ENCODE measurements at regions not wholly inside any gene's neighbourhood (a gene's known extent, or its start where the extent isn't known, plus 50 kb on each side); places are given as distances from the start of the nearest gene placed in this dataset.

DNA sequence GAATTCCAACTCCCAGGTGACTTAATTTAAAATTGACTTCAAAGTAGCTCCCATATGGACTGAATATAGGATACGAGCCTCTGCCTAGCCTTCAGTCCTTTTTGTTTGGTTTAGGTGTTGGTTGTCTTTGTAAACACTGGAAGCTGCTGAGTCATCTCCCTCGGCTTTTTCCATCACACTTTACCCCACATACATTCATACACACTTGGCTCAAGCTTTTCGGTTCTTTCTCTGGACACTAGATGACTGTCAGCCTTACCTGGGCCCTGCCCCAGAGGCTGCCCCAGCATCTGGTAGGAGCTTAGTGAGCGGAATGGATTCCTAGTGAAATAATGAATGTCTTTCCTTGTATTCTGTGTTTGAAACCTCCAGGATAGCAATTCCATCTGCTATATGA lies 201.5 kb upstream of the IL12A start:
- no peaks in the 10 kb centered on the region for H3K36me3 ChIP-seq (replicated peaks; ENCODE audit: insufficient read depth, low read depth)
- no peak overlapping the region for H3K4me3 ChIP-seq
- peak; percentile 73 for DNase-seq (ENCODE audit: low spot score)
- WGBS (ENCODE audit: low lambda C conversion rate, missing lambda C conversion rate), result 34% methylated on average over 4 of the region's 4 CpGs
- no peaks in the 10 kb centered on the region for H3K9me3 ChIP-seq (ENCODE audit: low read depth)
- peak overlapping the region; percentile 42 for H3K4me2 ChIP-seq
- no peaks in the 10 kb centered on the region for H3K79me2 ChIP-seq
- H4K20me1 ChIP-seq (ENCODE audit: insufficient read depth, poor library complexity, severe bottlenecking), result no peaks in the 10 kb centered on the region
- TF ChIP-seq EZH2phosphoT487 (IDR thresholded peaks at IDR 0.05; ENCODE audit: low read depth, severe bottlenecking, unreplicated experiment) (no peak), EZH2 (IDR thresholded peaks at IDR 0.05; ENCODE audit: borderline replicate concordance) (no peak)
- TF ChIP-seq, protein P1, sequence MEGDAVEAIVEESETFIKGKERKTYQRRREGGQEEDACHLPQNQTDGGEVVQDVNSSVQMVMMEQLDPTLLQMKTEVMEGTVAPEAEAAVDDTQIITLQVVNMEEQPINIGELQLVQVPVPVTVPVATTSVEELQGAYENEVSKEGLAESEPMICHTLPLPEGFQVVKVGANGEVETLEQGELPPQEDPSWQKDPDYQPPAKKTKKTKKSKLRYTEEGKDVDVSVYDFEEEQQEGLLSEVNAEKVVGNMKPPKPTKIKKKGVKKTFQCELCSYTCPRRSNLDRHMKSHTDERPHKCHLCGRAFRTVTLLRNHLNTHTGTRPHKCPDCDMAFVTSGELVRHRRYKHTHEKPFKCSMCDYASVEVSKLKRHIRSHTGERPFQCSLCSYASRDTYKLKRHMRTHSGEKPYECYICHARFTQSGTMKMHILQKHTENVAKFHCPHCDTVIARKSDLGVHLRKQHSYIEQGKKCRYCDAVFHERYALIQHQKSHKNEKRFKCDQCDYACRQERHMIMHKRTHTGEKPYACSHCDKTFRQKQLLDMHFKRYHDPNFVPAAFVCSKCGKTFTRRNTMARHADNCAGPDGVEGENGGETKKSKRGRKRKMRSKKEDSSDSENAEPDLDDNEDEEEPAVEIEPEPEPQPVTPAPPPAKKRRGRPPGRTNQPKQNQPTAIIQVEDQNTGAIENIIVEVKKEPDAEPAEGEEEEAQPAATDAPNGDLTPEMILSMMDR (IDR thresholded peaks at IDR 0.05; ENCODE audit: poor library complexity), result no peak
- H3K27ac ChIP-seq, result peak overlapping the region; percentile 83
- H3K9me2 ChIP-seq (replicated peaks; ENCODE audit: insufficient read depth), result no peaks in the 10 kb centered on the region
- H3K27me3 ChIP-seq, result no peaks in the 10 kb centered on the region
- no peak overlapping the region for H2AFZ ChIP-seq
- H3K4me1 ChIP-seq (ENCODE audit: insufficient read depth), result peaks cover 69% of the 10 kb centered on the region

DNA sequence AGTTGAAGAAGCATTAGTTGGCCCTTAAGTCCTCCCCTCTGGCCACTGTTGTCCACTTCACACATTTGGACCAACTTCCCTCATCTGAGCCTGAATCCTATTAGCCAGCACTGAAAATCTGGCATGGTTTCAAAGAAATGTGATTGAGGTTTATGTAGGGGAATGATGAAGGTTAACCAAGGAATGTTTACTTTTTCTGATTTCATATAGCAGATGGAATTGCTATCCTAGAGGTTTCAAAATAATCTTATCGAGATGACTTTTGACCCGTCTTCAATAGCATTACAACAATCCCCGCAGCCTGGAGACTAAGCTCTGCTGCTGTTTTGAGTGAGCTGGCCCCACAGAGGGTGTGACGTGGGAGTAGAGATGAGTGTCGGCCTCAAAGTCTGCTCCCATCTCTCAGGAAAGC lies 200.8 kb upstream of the IL12A start:
- Histone ChIP-seq H3K4me2 (peak overlapping the region; percentile 42), H3K4me1 (ENCODE audit: insufficient read depth) (peaks cover 69% of the 10 kb centered on the region), H4K20me1 (ENCODE audit: insufficient read depth, poor library complexity, severe bottlenecking) (no peaks in the 10 kb centered on the region), H3K4me3 (no peak overlapping the region), H2AFZ (no peak overlapping the region), H3K79me2 (no peaks in the 10 kb centered on the region), H3K9me2 (replicated peaks; ENCODE audit: insufficient read depth) (no peaks in the 10 kb centered on the region), H3K36me3 (replicated peaks; ENCODE audit: insufficient read depth, low read depth) (no peaks in the 10 kb centered on the region), H3K9me3 (ENCODE audit: low read depth) (no peaks in the 10 kb centered on the region), H3K27me3 (no peaks in the 10 kb centered on the region), H3K27ac (peak overlapping the region; percentile 83)
- peak; percentile 65 for DNase-seq (ENCODE audit: low spot score)
- TF ChIP-seq EZH2phosphoT487 (IDR thresholded peaks at IDR 0.05; ENCODE audit: low read depth, severe bottlenecking, unreplicated experiment) (no peak), EZH2 (IDR thresholded peaks at IDR 0.05; ENCODE audit: borderline replicate concordance) (no peak)
- TF ChIP-seq, protein P1 (IDR thresholded peaks at IDR 0.05; ENCODE audit: poor library complexity), result no peak
- WGBS (ENCODE audit: low lambda C conversion rate, missing lambda C conversion rate), result 33% methylated on average over 5 of the region's 5 CpGs

DNA sequence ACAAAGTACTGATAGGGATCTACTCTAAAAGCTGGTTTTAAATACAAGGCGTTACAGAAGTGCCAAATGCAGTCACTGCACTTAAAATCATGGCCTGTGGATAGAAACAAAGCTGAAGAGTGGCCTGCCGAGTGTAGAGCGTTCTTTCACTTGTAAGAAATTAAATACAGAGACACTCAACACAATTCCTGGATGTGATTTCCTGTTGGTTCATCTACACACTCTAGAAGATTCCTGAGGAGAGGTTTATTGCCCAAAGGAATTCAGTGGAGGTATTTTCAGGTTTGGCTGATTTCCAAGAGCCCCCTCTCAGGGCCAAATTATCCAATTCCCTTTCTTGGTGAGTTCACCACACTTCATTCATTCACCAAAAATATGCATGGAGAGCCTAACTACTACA lies 200.3 kb upstream of the IL12A start:
- TF ChIP-seq EZH2 (IDR thresholded peaks at IDR 0.05; ENCODE audit: borderline replicate concordance) (no peak), EZH2phosphoT487 (IDR thresholded peaks at IDR 0.05; ENCODE audit: low read depth, severe bottlenecking, unreplicated experiment) (no peak)
- TF ChIP-seq, protein P1 (IDR thresholded peaks at IDR 0.05; ENCODE audit: poor library complexity), result no peak
- Histone ChIP-seq H2AFZ (no peak overlapping the region), H3K9me2 (replicated peaks; ENCODE audit: insufficient read depth) (no peaks in the 10 kb centered on the region), H3K9me3 (ENCODE audit: low read depth) (no peaks in the 10 kb centered on the region), H3K4me3 (no peak overlapping the region), H3K27ac (peak overlapping the region; percentile 83), H3K79me2 (peaks cover 3% of the 10 kb centered on the region), H3K4me1 (ENCODE audit: insufficient read depth) (peaks cover 69% of the 10 kb centered on the region), H3K4me2 (peak overlapping the region; percentile 42), H3K36me3 (replicated peaks; ENCODE audit: insufficient read depth, low read depth) (no peaks in the 10 kb centered on the region), H4K20me1 (ENCODE audit: insufficient read depth, poor library complexity, severe bottlenecking) (no peaks in the 10 kb centered on the region), H3K27me3 (no peaks in the 10 kb centered on the region)
- 30% methylated on average over 3 of the region's 3 CpGs for WGBS (ENCODE audit: low lambda C conversion rate, missing lambda C conversion rate)
- DNase-seq (ENCODE audit: low spot score), result no peak

DNA sequence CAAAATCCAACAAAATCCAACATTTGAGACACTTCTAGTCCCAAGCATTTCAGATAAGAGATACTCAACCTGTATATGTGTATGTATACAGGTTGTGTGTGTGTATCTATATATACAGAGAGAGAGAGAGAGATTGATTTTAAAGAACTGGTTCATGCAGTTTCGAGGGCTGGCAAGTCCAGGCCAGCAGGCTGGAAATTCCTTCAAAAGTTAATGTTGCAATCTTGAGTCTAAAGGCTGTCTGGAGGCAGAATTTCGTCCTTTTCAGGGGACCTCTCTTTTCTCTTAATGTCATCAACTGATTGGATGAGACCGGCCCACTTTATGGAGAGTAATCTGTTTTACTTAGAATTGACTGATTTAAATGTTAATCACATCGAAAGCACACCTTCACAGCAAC lies 199.6 kb upstream of the IL12A start:
- Histone ChIP-seq H3K36me3 (replicated peaks; ENCODE audit: insufficient read depth, low read depth) (no peaks in the 10 kb centered on the region), H3K4me1 (ENCODE audit: insufficient read depth) (peaks cover 69% of the 10 kb centered on the region), H3K27ac (peak overlapping the region; percentile 83), H2AFZ (no peak overlapping the region), H3K9me2 (replicated peaks; ENCODE audit: insufficient read depth) (no peaks in the 10 kb centered on the region), H4K20me1 (ENCODE audit: insufficient read depth, poor library complexity, severe bottlenecking) (no peaks in the 10 kb centered on the region), H3K79me2 (peaks cover 6% of the 10 kb centered on the region), H3K4me3 (no peak overlapping the region), H3K9me3 (ENCODE audit: low read depth) (no peaks in the 10 kb centered on the region), H3K27me3 (no peaks in the 10 kb centered on the region), H3K4me2 (peak overlapping the region; percentile 42)
- no peak for DNase-seq (ENCODE audit: low spot score)
- TF ChIP-seq, protein P1 (IDR thresholded peaks at IDR 0.05; ENCODE audit: poor library complexity), result no peak
- TF ChIP-seq EZH2 (IDR thresholded peaks at IDR 0.05; ENCODE audit: borderline replicate concordance) (no peak), EZH2phosphoT487 (IDR thresholded peaks at IDR 0.05; ENCODE audit: low read depth, severe bottlenecking, unreplicated experiment) (no peak)
- 73% methylated on average over 4 of the region's 4 CpGs for WGBS (ENCODE audit: low lambda C conversion rate, missing lambda C conversion rate)

All from hepatocyte (in vitro differentiated cells).